BLaER1 (cell line): ENCODE measurements at regions not wholly inside any gene's neighbourhood (a gene's known extent, or its start where the extent isn't known, plus 50 kb on each side); places are given as distances from the start of the nearest gene placed in this dataset.
"Not testable (repeated sequence)": the region's sequence is repeated elsewhere in the genome, so short reads cannot be mapped to it uniquely, and the experiment has no call there.

Experiments used
- H3K27ac ChIP-seq: shearing (Covaris generic); formaldehyde crosslinking; 2 replicates; pipeline ENCODE4 v1.8.1; 2022
- H3K27me3 ChIP-seq: shearing (Covaris generic); formaldehyde crosslinking; 2 replicates; pipeline ENCODE4 v1.8.1; 2022
- H3K36me3 ChIP-seq: shearing (Covaris generic); formaldehyde crosslinking; 2 replicates; pipeline ENCODE4 v1.8.1; 2022
- H3K4me1 ChIP-seq: shearing (Covaris generic); formaldehyde crosslinking; 2 replicates; pipeline ENCODE4 v1.8.1; 2022
- H3K4me2 ChIP-seq: shearing (Covaris generic); formaldehyde crosslinking; 2 replicates; pipeline ENCODE4 v1.8.1; 2022
- H3K4me3 ChIP-seq: shearing (Covaris generic); formaldehyde crosslinking; 2 replicates; pipeline ENCODE4 v1.8.1; 2022
- H3K9ac ChIP-seq: shearing (Covaris generic); formaldehyde crosslinking; 2 replicates; pipeline ENCODE4 v1.8.1; 2022
- H3K9me3 ChIP-seq: shearing (Covaris generic); formaldehyde crosslinking; 2 replicates; pipeline ENCODE4 v1.8.1; 2022
- H4K20me1 ChIP-seq: shearing (Covaris generic); formaldehyde crosslinking; 2 replicates; pipeline ENCODE4 v1.8.1; 2022
- Cebpa-rat ChIP-seq: shearing (Covaris generic); IDR thresholded peaks from 2 replicates; pipeline ENCODE4 v1.8.1; 2022

DNA sequence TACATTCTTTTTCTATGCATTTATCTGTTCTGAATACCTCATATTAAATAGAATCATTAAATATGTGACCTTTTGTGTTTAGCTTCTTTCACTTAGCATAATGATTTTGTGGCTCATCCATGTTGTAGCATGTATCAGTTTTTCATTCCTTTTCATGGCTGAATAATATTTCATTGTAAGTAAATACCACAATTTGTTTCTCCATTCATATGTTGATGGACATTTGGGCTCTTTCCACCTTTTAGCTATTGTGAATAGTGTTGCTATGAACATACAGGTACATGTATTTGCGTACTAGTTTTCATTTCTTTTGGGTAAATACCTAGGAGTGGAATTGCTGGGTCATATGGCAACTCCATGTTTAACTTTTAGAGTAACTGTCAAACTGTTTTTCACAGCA lies 85.1 kb downstream of the GNL3L start:
- Histone ChIP-seq H3K4me1 (no peaks in the 10 kb centered on the region), H3K27me3 (peaks cover 41% of the 10 kb centered on the region), H3K36me3 (no peaks in the 10 kb centered on the region), H3K4me2 (no peak overlapping the region), H3K9ac (no peak overlapping the region), H3K27ac (no peak overlapping the region), H4K20me1 (no peaks in the 10 kb centered on the region), H3K4me3 (no peak overlapping the region), H3K9me3 (peaks cover 31% of the 10 kb centered on the region)
- no peak for TF ChIP-seq Cebpa-rat

DNA sequence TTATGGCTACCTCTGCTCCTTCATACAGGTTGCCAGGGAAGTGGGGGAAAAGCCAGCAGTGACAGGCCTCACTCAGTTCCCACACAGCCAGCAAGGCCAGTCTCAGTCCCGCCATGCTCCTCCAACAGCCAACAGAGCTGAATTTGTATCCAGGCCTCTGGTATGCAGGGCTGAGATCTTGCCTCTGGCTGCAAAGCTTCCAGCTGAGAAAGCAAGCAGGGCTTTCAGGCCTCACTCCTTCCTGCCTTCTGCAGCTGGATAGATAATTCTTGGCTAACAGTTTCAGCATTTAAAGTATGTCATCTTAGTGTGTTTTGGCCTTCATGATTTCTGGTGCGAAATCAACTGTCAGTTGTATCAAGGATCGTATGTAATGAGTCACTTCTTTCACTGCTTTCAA lies 103.6 kb downstream of the GNL3L start:
- H4K20me1 ChIP-seq, result no peaks in the 10 kb centered on the region
- H3K4me2 ChIP-seq, result no peak overlapping the region
- no peaks in the 10 kb centered on the region for H3K4me1 ChIP-seq
- H3K4me3 ChIP-seq, result no peak overlapping the region
- H3K9me3 ChIP-seq, result peaks cover 46% of the 10 kb centered on the region
- peaks cover 42% of the 10 kb centered on the region for H3K27me3 ChIP-seq
- no peaks in the 10 kb centered on the region for H3K36me3 ChIP-seq
- no peak overlapping the region for H3K9ac ChIP-seq
- H3K27ac ChIP-seq, result no peak overlapping the region
- no peak for TF ChIP-seq Cebpa-rat

DNA sequence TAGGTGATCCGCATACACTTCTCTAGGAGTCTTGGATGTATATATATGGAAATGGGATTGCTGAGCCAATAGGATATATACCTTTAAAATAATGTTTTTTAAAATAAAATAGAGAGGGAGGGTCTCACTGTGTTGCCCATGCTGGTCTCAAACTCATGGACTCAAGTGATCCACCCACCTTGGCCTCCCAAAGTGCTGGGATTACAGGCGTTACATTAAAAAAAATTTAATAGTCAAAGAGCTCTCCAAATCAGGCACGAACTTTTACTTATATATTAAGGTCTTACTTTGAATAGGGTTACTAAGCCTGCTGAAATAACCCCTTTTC lies 109.0 kb downstream of the GNL3L start:
- H3K4me1 ChIP-seq, result peaks cover 17% of the 10 kb centered on the region
- peak overlapping the region; percentile 64 for H3K4me3 ChIP-seq
- H3K9me3 ChIP-seq, result peaks cover 16% of the 10 kb centered on the region
- peak overlapping the region; percentile 81; the same call in 1 of the 2 replicates for H3K9ac ChIP-seq
- peak overlapping the region; percentile 42; the same call in 1 of the 2 replicates for H3K4me2 ChIP-seq
- no peaks in the 10 kb centered on the region for H4K20me1 ChIP-seq
- peak overlapping the region; percentile 89 for H3K27ac ChIP-seq
- no peak for TF ChIP-seq Cebpa-rat
- H3K36me3 ChIP-seq, result no peaks in the 10 kb centered on the region
- peaks cover 53% of the 10 kb centered on the region for H3K27me3 ChIP-seq

DNA sequence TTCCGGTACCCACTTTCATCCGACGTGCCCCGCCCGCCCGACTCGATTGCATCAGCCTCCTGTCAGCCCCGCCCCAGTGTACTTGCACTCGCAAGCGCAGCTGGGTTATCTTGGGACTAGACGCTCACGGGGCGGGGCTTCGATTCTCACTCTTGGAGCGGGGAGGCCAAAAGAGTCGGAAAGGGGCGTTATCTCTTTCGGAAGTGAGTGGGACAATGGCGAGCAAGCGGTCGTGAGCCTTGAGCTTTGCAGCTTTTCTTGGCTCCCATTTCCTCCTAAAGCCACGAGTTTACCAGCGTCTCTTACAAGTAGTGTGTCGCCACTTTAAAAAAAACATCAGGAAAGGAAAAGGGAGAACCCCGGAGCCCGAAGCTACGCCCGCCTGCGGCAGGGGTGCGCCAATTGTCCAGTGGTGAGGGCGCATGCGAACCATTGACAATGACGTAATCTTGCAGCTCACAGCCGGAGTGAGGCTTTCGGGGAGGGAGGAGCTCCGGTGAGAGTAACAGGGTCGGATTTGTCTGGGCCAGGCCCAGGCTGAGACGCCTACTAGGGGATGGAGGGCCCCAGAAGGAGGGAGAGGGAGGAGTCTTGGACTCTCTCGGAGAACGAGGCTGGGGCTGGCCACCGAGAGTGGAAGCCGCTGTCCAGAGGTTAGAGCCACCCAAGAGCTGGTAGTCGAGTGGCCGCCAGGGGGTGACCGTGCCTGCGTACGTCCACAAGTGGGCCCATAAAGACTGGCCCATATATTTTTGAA lies 109.5 kb downstream of the GNL3L start:
- peak overlapping the region; percentile 81 for H3K9ac ChIP-seq

DNA sequence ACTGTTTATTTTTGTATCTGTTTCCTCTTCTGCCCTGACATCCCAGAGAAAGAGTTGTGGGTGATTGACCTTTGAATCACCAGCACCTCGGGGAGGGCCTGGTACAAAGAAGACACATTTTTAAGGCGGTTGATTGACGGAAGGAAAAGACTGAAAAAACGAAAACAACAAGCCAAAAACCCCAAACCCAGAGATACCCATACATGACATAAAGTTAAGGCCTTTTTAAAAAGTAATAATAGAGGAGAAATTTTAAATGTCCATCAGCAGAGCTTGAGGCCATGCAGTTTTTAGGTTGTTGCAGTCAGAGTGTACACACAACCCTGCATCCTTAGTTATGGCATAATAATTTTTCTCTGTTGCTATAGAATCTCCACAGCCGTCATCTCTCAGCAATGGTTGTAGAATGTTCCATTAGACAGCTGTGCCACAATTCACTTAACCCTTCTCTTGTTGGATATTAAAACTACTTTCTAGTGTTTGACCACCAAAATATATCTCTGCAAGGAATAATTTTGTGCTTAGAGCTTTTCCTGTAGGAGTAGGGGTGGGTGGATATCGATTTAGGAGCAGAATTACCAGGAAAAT lies 110.2 kb downstream of the GNL3L start:
- Histone ChIP-seq H3K36me3 (no peaks in the 10 kb centered on the region), H4K20me1 (no peaks in the 10 kb centered on the region), H3K27me3 (peaks cover 52% of the 10 kb centered on the region), H3K4me2 (peak overlapping the region; percentile 46), H3K27ac (peak overlapping the region; percentile 89), H3K4me1 (peaks cover 17% of the 10 kb centered on the region), H3K9me3 (peaks cover 4% of the 10 kb centered on the region; the same call in 1 of the 2 replicates), H3K9ac (peak overlapping the region; percentile 81), H3K4me3 (peak overlapping the region; percentile 64)
- no peak for TF ChIP-seq Cebpa-rat

More for the DNA sequence above, 109.5 kb downstream of the GNL3L start:
- Histone ChIP-seq H3K9me3 (peaks cover 11% of the 10 kb centered on the region), H3K4me2 (peak overlapping the region; percentile 46), H4K20me1 (no peaks in the 10 kb centered on the region), H3K4me1 (peaks cover 17% of the 10 kb centered on the region), H3K36me3 (no peaks in the 10 kb centered on the region), H3K27ac (peak overlapping the region; percentile 89), H3K4me3 (peak overlapping the region; percentile 64), H3K27me3 (peaks cover 52% of the 10 kb centered on the region)
- peak; percentile 88 for TF ChIP-seq Cebpa-rat

DNA sequence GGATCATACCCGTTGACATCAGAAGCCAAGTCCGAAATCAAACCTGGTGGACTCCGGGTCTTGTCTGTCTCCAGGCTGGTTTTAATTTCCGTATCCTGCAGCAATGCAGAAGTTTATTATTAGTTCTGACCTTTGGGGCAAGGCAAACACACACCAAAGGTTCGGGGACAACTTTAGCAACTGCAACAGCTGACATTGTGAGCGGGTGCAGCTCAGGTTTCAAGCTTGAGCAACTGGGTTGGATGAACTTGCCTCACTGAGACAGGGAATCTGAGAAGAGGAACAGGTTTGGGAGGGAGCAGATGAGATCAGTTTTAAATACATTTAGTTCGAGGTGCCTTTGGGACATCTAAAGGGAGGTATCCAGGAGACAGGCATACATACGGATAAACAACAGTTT lies 110.7 kb downstream of the GNL3L start:
- TF ChIP-seq Cebpa-rat, result no peak
- peak overlapping the region; percentile 81; the same call in 1 of the 2 replicates for H3K9ac ChIP-seq
- H3K27ac ChIP-seq, result peak overlapping the region; percentile 89

DNA sequence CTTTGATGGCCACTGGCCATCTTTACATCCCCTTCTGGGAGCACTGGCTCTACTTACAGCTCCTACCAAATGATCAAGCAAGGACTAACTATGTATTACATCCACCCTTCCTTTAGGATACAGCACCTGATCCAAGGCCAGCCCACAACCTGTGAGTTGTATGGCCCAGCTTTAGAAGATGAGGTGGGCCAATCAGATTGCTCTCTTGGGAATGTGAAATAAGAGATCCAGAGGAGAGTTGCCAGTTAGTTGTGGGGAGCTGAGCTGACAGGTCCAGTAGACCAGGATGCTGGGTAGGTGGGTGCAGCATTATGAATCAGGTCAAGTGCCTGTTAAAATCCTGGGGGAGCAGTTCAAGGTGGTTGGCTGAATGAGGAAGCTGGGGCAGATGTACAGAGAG lies 111.5 kb downstream of the GNL3L start:
- Histone ChIP-seq H3K9ac (no peak overlapping the region), H3K9me3 (0 out of 2 replicates have a peak, but pooled peaks cover under 1% of the 10 kb centered on the region), H3K4me3 (no peak overlapping the region), H3K27me3 (peaks cover 44% of the 10 kb centered on the region), H3K36me3 (no peaks in the 10 kb centered on the region), H3K27ac (no peak overlapping the region), H4K20me1 (no peaks in the 10 kb centered on the region), H3K4me2 (no peak overlapping the region), H3K4me1 (peaks cover 17% of the 10 kb centered on the region)
- TF ChIP-seq Cebpa-rat, result no peak

More for the DNA sequence above, 110.7 kb downstream of the GNL3L start:
- no peak overlapping the region for H3K4me3 ChIP-seq
- H4K20me1 ChIP-seq, result no peaks in the 10 kb centered on the region
- H3K27me3 ChIP-seq, result peaks cover 51% of the 10 kb centered on the region
- peaks cover 17% of the 10 kb centered on the region for H3K4me1 ChIP-seq
- H3K9me3 ChIP-seq, result 0 out of 2 replicates have a peak, but pooled peaks cover 4% of the 10 kb centered on the region
- peak overlapping the region; percentile 46 for H3K4me2 ChIP-seq
- no peaks in the 10 kb centered on the region for H3K36me3 ChIP-seq

DNA sequence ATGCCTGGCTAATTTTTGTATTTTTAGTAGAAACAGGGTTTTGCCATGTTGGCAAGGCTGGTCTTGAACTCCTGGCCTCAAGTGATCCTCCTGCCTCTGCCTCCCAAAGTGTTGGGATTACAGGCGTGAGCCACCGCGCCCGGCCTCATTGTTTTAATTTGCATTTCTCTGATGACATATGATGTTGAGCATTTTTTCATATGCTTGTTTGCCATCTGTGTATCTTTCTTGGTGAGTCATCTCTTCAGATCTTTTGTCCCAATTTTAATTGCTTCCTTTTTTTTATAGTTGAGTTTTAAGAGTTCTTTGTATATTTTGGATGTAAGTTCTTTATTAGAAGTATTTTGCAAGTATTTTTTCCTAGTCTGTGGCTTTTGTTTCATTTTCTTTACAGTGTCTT lies 117.6 kb downstream of the GNL3L start:
- peaks cover 18% of the 10 kb centered on the region; the same call in 1 of the 2 replicates for H3K27me3 ChIP-seq
- not testable (repeated sequence) for H3K9ac ChIP-seq, H3K4me3 ChIP-seq, H3K4me2 ChIP-seq, H3K27ac ChIP-seq, H3K36me3 ChIP-seq, H4K20me1 ChIP-seq, H3K4me1 ChIP-seq
- H3K9me3 ChIP-seq, result peaks cover 28% of the 10 kb centered on the region

DNA sequence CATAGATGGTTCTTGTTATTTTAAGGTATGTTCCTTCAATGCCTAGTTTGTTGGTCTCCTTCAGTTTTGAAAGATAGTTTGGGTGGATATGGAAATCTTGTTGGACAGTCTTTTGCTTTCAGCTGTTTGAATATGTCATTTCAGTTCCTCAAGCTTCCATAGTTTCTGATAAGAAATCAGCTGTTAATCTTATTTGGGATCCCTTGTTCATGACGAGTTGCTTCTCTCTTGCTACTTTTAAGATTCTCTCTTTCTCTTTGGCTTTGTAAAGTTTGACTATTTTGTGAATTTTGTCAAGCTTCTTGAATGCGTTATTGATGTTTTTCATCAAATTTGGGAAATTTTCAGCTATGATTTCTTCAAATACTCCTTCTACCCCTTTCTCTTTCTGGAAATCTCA lies 129.5 kb downstream of the GNL3L start:
- Histone ChIP-seq H4K20me1 (no peaks in the 10 kb centered on the region), H3K36me3 (no peaks in the 10 kb centered on the region), H3K27ac (no peak overlapping the region), H3K4me1 (no peaks in the 10 kb centered on the region), H3K9ac (no peak overlapping the region), H3K9me3 (peaks cover 9% of the 10 kb centered on the region), H3K4me2 (no peak overlapping the region), H3K27me3 (peaks cover 8% of the 10 kb centered on the region; the same call in 1 of the 2 replicates), H3K4me3 (no peak overlapping the region)
- no peak for TF ChIP-seq Cebpa-rat

DNA sequence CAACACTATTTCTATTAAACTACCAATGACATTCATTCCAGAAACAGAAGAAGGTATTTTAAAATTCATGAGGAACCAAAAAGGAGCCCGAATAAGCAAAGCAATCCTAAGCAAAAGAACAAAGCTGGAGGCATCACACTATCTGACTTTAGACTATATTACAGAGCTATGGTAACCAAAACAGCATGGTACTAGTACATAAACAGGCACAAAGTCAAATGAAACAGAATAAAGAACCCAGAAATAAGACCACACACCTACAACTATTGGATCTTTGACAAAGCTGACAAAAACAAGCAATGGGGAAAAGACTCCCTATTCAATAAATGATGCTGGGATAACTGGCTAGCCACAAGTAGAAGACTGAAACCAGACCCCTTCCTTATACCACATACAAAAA lies 122.3 kb downstream of the ITIH6 start:
- Histone ChIP-seq H3K9me3 (peaks cover 31% of the 10 kb centered on the region), H3K4me1 (no peaks in the 10 kb centered on the region), H3K9ac (no peak overlapping the region), H3K27me3 (peaks cover 24% of the 10 kb centered on the region; the same call in 1 of the 2 replicates), H4K20me1 (no peaks in the 10 kb centered on the region), H3K4me2 (no peak overlapping the region), H3K27ac (no peak overlapping the region), H3K4me3 (no peak overlapping the region), H3K36me3 (no peaks in the 10 kb centered on the region)
- TF ChIP-seq Cebpa-rat, result no peak
